LNCAP (cell line): ENCODE measurements at regions not wholly inside any gene's neighbourhood (a gene's known extent, or its start where the extent isn't known, plus 50 kb on each side); places are given as distances from the start of the nearest gene placed in this dataset.

Experiments used
- TF ChIP-seq, protein P1 (sequence below): fragments of 450-650 bp; IDR thresholded peaks from 2 replicates; pipeline ENCODE4 v1.5.1; 2017; ENCODE audit warnings: mild to moderate bottlenecking

DNA sequence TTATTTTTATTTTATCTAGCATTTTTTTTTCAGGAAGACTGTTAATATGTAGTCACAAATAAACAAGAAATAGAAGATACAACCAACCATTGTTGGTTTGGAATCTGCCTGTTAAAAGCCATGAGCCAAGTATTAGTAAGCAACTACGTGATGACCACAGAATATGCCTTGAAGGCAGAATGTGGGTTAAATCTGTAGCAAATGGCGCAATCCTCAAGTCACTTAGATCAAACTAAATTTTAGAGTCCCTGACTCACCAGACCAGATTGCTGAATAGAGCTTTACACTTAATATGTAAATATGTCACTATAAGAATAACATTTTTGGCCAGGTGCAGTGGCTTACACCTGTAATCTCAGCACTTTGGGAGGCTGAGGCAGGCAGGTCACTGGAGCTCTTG lies 800.1 kb upstream of the CITED2 start:
- TF ChIP-seq, protein P1, sequence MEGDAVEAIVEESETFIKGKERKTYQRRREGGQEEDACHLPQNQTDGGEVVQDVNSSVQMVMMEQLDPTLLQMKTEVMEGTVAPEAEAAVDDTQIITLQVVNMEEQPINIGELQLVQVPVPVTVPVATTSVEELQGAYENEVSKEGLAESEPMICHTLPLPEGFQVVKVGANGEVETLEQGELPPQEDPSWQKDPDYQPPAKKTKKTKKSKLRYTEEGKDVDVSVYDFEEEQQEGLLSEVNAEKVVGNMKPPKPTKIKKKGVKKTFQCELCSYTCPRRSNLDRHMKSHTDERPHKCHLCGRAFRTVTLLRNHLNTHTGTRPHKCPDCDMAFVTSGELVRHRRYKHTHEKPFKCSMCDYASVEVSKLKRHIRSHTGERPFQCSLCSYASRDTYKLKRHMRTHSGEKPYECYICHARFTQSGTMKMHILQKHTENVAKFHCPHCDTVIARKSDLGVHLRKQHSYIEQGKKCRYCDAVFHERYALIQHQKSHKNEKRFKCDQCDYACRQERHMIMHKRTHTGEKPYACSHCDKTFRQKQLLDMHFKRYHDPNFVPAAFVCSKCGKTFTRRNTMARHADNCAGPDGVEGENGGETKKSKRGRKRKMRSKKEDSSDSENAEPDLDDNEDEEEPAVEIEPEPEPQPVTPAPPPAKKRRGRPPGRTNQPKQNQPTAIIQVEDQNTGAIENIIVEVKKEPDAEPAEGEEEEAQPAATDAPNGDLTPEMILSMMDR: no peak

DNA sequence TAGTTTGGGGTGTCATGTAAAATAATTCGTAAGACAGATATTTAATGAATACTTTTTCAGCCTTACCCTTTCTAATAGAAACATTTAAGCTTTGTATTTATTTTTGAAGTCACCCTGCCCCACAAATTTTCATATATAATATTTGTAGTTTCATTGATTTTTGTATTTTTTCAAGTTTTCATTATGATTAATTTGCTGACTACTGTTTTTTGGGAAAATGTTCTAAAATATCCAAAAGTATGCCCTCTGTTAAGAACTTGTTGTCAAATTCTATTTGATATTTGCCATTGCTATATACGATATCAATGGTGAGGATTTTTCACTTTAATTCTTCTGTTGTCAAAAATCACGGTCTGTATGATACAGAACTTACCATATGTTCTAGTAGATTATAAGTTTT lies 793.9 kb upstream of the CITED2 start:
- TF ChIP-seq, protein P1: no peak

DNA sequence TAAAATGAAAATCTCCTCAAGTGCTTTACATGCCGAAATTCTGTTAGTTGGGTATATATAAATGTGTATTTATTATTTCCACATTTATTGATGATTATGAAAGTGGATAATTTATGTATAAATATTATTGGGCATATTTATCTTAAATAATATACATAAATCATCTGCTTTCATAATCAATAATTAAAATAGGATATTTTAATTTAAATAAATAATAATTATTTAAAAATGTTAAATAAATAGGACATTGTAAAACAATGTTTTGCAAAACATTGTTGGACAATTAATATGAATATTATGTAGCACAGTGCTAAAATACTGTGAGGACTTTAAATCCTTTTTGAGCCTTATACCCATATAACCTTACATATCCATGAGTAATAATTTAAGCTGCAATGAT lies 786.5 kb upstream of the CITED2 start:
- TF ChIP-seq, protein P1: no peak

DNA sequence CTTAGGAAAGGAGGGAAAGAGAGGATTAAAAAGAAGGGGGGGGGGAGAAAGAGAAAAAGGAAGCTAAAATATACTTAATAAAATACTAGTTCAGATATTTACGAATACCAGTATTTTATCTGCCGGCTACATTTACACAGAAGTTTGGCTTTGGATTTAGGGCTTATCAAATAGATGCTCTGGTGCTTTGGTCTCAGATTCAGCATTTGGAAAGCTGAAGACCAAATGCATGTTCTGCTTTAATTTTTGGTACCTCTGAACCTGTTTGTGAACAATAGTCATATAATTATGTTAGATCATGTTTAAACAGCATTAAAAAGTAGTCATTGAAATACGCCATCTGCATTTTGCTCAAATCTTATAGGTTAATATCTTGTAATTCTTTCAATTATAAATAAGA lies 786.0 kb upstream of the CITED2 start:
- TF ChIP-seq, protein P1: no peak

DNA sequence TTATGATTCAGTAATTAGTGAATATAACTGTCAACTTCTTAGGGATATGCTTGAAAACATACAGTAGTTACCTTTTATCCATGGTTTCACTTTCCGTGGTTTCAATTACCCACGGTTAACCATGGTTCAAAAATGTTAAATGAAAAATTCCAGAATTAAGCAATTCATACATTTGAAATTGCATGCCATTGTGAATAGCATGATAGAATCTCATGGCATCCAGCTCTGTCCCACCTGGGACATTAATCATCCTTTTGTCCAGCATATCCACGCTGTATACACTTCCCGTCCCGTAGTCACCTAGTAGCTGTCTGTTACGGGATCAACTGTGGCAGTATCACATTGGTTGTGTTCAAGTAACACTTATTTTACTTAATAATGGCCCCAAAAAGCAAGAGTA lies 781.7 kb upstream of the CITED2 start:
- TF ChIP-seq, protein P1: no peak

DNA sequence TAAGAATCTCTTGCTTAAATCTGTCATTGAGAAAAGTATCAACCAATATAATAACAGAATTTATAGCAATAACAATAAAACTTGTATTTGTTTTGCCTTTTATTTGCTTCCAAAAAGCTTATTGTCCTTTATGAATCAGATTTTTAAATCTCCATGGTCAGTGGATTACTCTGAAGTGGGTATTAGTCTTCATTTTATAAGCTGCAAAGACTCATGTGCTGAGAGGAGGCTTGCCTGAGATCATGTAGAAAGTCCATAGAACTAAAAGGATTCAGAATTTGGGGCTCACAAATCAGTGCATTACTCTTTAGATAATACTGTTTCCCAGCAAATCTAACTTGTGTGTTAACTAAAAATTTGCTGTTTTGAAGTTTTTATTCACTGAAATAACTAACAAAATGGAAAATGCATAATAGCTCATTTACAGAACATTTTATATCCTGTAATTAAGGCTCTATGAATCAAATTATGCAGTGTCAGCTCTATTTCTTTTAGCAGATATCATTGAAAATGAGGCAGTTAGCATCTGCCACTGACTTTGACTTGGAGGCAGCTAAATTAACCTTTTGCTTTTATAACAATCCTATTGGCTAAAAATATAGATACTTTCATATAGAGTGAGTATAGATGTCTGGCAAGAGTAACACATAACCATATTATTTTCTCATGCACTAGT lies 781.1 kb upstream of the CITED2 start:
- TF ChIP-seq, protein P1: no peak

DNA sequence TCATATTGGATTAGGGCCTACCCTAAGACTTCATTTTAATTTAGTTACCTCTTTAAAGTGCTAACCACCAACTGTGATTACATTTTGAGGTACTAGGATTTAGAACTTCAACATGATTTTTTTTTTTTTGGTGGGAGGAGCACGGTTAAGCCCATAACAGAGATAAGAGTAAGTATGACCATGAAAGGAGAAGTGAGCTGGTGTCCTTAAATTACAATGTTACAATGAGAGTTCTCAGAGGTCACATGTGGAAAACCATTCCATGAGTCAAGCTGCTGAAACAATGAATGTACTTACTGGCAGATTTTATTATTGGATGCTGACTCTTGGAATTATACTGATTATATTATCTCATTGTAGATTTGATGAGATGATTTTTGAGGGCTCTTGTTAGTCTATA lies 779.3 kb upstream of the CITED2 start:
- TF ChIP-seq, protein P1: no peak

DNA sequence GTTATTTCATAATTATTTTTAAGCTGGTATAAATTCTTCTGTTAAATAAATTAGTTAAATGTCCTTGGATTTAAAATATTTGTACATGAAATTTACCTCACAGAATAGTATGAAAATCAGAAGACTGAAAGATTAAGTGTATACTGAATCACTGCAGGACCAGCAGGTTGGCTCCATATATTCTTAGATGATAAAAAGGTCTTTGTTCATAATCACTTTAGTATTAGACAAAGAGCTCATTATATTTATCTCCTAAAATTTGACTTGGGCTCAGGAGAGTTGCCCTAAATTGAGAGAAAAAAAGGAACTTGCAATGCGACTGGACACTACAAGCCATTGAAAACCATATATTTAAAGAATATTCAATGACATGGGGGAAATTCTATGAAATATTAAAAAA lies 766.4 kb upstream of the CITED2 start:
- TF ChIP-seq, protein P1: no peak
